Breast epithelium (tissue), 4 donors: ENCODE measurements at regions not wholly inside any gene's neighbourhood (a gene's known extent, or its start where the extent isn't known, plus 50 kb on each side); places are given as distances from the start of the nearest gene placed in this dataset.

Experiments used
- DNase-seq, 2 donors: peaks; one replicate each; pipeline ENCODE4 v3.0.0-alpha.2; 2019; ENCODE audit warnings: low spot score in 2 of 2
- H3K27ac ChIP-seq, 2 donors: fragments of 200-600 bp; sonication (generic) in 1 of 2; one replicate each; pipeline ENCODE4 v1.5.1; 2016 to 2019; ENCODE audit warnings: mild to moderate bottlenecking in 1 of 2
- H3K27me3 ChIP-seq, 2 donors: fragments of 200-600 bp; sonication (generic) in 1 of 2; one replicate each; pipeline versions ENCODE4 v1.5.1 to v1.6.0; 2017 to 2019; ENCODE audit warnings: control low read depth in 1 of 2, mild to moderate bottlenecking in 1 of 2
- H3K36me3 ChIP-seq: fragments of 200-600 bp; one replicate; pipeline ENCODE4 v1.5.1; 2019
- H3K4me1 ChIP-seq, 2 donors: fragments of 200-600 bp; sonication (generic); one replicate each; pipeline ENCODE4 v1.5.1; 2016 to 2019; ENCODE audit warnings: control low read depth in 1 of 2
- H3K4me3 ChIP-seq, 3 donors: fragments of 200-600 bp; sonication (generic); 1 replicate in 2 of 3; 2 replicates in 1 of 3; pipeline ENCODE4 v1.5.1; 2016 to 2019; ENCODE audit warnings: mild to moderate bottlenecking in 3 of 3, moderate library complexity in 2 of 3
- H3K9me3 ChIP-seq, 2 donors: fragments of 200-600 bp; sonication (generic) in 1 of 2; one replicate each; pipeline ENCODE4 v1.5.1; 2016 to 2019; ENCODE audit warnings: control low read depth in 1 of 2
- CTCF ChIP-seq, 3 donors: fragments of 450-650 bp; IDR thresholded peaks; one replicate each; pipeline ENCODE4 v1.5.1; 2016 to 2017; ENCODE audit warnings: antibody characterized with exemption in 3 of 3, mild to moderate bottlenecking in 3 of 3, moderate library complexity in 3 of 3
- POLR2A ChIP-seq: fragments of 450-650 bp; IDR thresholded peaks from one replicate; pipeline ENCODE4 v1.6.1; 2016; ENCODE audit warnings: antibody characterized with exemption, mild to moderate bottlenecking, moderate library complexity
- POLR2AphosphoS5 ChIP-seq, 3 donors: sonication (generic); formaldehyde crosslinking; IDR thresholded peaks; one replicate each; pipeline ENCODE4 v1.6.1; 2017; ENCODE audit warnings: antibody characterized with exemption in 3 of 3
- intact Hi-C: fragments of 100-400 bp; cut with DNase I; formaldehyde crosslinking; loops from one replicate; pipeline ENCODE4 v1.15.1; 2023; ENCODE audit warnings: low total_unique reads

DNA sequence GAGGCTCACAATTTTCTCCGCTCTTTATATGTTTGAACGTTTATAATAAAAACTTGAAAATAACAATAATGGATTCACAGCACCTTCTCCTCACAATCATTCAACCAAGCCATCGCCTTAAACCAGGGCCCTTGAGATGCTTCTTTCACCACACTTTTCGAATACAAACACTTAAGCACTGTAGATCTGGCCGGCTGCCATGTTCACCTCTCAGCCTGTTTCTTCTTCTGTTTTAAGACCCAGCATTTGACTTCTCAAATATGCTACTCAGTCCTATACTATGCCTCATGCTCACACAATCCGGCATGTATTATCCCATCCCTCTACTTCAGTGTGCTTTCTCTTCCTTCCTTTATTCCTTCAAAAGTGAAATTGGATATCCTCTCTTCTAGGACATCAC, 280.6 kb downstream of the TFEC start:
- intact Hi-C loops, result no loop called here
- no peak overlapping the region for H3K4me3 ChIP-seq

DNA sequence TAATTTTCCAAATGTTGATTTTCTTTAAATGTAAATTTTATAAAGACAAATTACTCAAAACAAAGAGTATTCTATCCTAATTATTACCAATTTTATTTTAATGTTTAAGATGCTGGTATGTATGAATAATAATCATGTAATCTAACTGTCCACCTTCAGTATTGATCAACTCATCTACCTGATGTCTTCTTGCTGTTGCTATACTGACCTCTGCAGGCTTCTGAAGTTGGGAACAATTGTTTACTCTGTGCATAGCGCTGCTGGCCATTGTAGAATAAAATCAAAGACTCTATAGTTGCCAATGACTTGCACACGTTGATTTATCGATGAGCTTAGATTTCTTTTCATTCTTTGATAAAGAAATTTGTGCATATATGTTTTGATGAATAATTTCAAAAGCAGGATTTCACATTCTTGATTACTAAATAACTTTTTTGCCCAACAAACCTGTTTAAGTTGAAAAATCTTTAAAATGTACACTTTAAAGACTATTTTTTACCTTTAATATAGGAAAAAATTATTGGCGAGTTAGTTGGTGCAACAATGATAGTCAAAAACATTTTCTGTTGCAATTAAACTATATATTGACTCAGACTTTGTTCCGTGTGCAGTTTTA, 282.3 kb downstream of the TFEC start:
- no peaks in the 10 kb centered on the region for H3K36me3 ChIP-seq
- H3K9me3 ChIP-seq, result no peaks in the 10 kb centered on the region
- H3K27ac ChIP-seq, result no peak overlapping the region
- DNase-seq, result no peak
- no peaks in the 10 kb centered on the region for H3K4me1 ChIP-seq
- intact Hi-C loops, result no loop called here
- H3K27me3 ChIP-seq, result no peaks in the 10 kb centered on the region
- H3K4me3 ChIP-seq, result no peak overlapping the region
- TF ChIP-seq POLR2AphosphoS5 (IDR thresholded peaks at IDR 0.05), result no peak
- TF ChIP-seq POLR2A, result no peak
- no peak for TF ChIP-seq CTCF (IDR thresholded peaks at IDR 0.05)

More for the DNA sequence above, 280.6 kb downstream of the TFEC start:
- H3K36me3 ChIP-seq, result no peaks in the 10 kb centered on the region
- H3K9me3 ChIP-seq, result no peaks in the 10 kb centered on the region
- no peak overlapping the region for H3K27ac ChIP-seq
- no peak for DNase-seq
- no peaks in the 10 kb centered on the region for H3K4me1 ChIP-seq
- H3K27me3 ChIP-seq, result no peaks in the 10 kb centered on the region
- TF ChIP-seq CTCF (IDR thresholded peaks at IDR 0.05) (no peak), POLR2A (no peak), POLR2AphosphoS5 (IDR thresholded peaks at IDR 0.05) (no peak)

GRCh38 chr7:115747174-115747573, 283.4 kb downstream of the TFEC start:
- intact Hi-C loops, result no loop called here
- no peaks in the 10 kb centered on the region for H3K36me3 ChIP-seq
- no peak for DNase-seq
- H3K4me1 ChIP-seq, result no peaks in the 10 kb centered on the region
- no peaks in the 10 kb centered on the region for H3K27me3 ChIP-seq
- TF ChIP-seq POLR2A (no peak), POLR2AphosphoS5 (IDR thresholded peaks at IDR 0.05) (no peak), CTCF (IDR thresholded peaks at IDR 0.05) (no peak)
- H3K9me3 ChIP-seq, result no peaks in the 10 kb centered on the region
- H3K4me3 ChIP-seq, result no peak overlapping the region
- no peak overlapping the region for H3K27ac ChIP-seq

DNA sequence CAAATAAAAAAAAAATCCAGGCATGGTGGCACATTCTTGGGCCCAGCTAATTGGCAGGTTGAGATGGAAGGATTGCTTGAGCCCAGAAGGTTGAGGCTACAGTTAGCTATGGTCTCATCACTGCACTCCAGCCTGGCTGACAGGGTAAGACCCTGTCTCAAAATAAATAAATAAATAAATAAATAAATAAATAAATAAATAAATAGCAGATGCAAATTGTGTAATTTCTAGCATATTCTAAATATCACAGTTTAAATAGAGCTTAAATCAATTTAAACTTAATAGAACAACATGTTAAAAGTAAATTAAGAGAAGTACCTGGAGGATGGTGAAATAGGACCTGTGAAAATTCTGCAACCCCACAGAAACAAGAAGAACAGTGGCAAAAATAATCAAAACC, 290.5 kb downstream of the TFEC start:
- Histone ChIP-seq H3K27ac (no peak overlapping the region), H3K36me3 (no peaks in the 10 kb centered on the region), H3K4me3 (no peak overlapping the region), H3K27me3 (no peaks in the 10 kb centered on the region), H3K4me1 (no peaks in the 10 kb centered on the region), H3K9me3 (no peaks in the 10 kb centered on the region)
- TF ChIP-seq CTCF (IDR thresholded peaks at IDR 0.05), result no peak
- TF ChIP-seq POLR2A, result no peak
- TF ChIP-seq POLR2AphosphoS5 (IDR thresholded peaks at IDR 0.05), result no peak
- DNase-seq, result no peak
- intact Hi-C loops, result no loop called here

GRCh38 chr7:115734641-115735040, 295.9 kb downstream of the TFEC start:
- DNase-seq, result no peak
- Histone ChIP-seq H3K27me3 (no peaks in the 10 kb centered on the region), H3K4me1 (no peaks in the 10 kb centered on the region), H3K9me3 (no peaks in the 10 kb centered on the region), H3K27ac (no peak overlapping the region), H3K4me3 (no peak overlapping the region), H3K36me3 (no peaks in the 10 kb centered on the region)
- intact Hi-C loops, result no loop called here
- no peak for TF ChIP-seq POLR2AphosphoS5 (IDR thresholded peaks at IDR 0.05)
- TF ChIP-seq CTCF (IDR thresholded peaks at IDR 0.05), result no peak
- no peak for TF ChIP-seq POLR2A
